ENCODE measurements at regions not wholly inside any gene's neighbourhood (a gene's known extent, or its start where the extent isn't known, plus 50 kb on each side); places are given as distances from the start of the nearest gene placed in this dataset.

DNA sequence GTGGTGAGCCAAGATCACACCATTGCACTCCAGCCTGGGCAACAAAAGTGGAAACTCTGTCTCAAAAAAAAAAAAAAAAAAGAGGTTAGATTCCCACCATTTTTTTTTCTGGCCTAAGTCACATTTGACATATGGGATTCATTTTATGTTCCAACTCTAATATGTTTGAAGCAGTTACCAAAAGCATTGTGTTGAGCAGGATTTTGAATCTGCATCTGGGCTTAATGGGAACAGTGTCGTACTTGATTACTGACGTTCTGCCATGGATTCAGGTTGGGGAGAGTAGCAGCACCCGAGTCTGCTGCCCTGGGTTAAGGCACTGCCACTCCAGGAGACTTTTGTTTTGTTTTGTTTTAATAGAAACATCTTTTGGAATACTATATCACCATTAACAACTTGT is 348.7 kb upstream of the TBL1XR1 start:
- no peak for DNase-seq

DNA sequence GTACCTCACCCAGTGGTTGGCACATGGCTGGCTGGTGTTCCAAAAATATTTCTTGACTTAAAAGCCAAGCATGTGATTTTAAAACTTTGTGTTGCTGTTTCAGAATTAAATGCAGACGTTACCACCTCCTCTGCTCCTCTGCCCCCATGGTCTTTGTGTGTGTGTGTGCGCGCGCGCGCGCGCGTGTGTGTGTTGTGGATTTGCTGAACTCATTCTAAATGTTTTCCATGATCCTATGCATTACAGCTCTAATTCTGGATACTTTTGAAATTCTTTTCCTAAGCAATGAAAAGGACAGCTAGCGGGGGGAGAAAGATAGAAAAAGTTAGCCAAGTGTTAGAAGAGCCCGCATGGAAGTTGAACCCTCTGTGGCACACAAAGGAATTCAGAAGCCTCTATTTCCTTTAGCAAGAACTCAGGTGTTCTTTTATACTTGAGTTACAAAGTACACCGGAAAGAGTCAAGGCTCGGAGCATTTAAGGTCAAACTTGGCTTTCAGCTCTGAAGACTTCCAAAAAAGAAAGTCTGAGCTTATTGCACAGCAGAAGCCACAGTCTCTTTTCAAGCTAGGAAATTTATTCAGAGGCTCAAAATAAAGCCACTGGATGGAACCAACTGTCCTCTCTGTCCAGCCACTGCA is 350.5 kb upstream of the TBL1XR1 start:
- no peak for DNase-seq

DNA sequence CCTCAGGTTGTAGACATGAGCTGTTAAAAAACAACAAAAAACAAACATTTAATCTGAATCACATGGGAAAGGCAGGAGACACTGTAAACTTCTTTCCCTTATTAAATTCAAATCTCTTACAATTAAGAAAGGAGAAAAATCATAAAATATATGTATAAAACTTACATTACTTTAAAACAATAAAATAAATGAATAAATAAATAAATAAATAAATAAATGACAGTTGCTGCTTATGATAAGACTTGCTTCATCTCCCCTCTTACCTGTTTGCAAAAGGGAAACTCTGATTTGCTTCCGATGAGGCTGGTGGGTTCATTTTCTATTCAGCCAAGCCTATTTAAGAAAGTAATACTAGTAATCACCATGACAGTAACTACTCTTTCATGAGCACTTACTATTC is 353.4 kb upstream of the TBL1XR1 start:
- no peak for DNase-seq

DNA sequence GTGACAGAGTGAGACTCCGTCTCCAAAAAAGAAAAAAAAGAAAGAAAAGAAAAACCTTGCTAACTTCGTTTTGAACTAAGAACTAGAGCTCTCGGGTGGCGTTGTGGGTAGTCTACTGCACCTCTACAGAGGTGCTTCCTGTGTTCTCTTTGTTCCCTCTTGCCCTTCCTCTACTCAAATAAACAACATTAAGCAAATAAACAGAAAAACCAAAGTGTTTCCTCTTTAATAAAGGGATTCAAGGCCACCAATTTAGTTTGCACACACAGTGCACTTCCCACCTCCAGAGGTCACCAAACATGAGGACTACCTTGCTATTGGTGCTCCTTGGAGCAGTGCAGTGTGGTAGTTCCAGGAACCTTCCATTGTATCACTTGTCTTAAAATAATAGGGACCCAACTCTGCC is 354.2 kb upstream of the TBL1XR1 start:
- DNase-seq, result no peak

DNA sequence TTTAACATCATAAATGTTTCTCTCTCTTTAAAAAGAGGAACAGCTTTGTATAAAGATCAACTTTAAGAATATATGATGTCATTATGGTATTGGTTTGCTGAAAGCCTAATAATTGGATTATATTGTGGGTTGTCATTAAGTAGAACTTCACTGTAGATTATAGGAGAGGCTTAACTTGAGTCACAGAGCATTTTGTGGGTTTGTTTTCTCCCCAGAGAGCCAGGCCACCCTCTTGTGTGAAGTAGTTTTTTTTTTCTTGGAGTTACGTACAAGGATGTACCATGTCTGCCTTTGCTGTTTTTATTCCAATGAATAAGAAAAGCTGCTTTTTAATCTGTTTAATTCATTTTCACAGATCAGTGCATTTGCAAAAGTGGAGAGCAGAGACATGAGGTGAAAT is 354.8 kb upstream of the TBL1XR1 start:
- DNase-seq, result no peak

DNA sequence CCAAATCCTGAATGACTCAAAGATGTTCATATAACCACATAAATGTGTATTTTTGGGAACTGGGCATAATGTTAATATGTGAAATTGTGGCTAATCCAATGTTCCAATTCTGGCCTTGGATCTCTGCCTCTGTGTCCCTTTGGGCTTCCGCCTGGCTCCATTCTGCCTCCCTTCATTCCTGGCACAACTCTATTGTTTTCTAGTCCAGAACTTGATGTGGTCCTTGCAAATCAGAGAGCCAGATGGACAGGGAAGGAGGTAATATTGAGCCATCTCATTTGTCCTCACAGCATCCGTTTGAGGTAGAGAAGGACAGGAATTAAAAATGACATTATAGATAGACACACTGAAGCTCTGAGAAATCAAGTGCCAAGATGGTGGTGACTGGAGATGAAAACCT is 355.7 kb upstream of the TBL1XR1 start:
- no peak for DNase-seq

DNA sequence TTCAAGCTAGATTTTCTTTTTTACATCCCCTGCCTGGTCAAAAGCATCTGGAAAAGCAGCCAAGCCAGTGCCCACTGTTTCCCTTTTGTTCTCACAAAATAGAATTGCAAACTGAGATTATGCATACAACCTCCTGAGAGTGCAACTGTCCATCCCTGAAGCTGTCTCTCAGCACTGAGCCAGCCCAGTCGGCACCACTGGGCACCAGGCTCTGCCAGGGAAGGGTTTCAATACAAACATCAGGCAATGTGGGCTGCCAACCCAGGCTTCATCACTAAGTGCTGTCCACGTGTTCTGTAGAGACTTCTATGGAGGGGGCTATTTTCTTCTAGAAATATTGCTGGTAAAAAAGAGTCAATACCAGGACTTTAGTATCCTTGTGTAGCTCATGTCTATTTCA is 356.3 kb upstream of the TBL1XR1 start:
- no peak for DNase-seq

DNA sequence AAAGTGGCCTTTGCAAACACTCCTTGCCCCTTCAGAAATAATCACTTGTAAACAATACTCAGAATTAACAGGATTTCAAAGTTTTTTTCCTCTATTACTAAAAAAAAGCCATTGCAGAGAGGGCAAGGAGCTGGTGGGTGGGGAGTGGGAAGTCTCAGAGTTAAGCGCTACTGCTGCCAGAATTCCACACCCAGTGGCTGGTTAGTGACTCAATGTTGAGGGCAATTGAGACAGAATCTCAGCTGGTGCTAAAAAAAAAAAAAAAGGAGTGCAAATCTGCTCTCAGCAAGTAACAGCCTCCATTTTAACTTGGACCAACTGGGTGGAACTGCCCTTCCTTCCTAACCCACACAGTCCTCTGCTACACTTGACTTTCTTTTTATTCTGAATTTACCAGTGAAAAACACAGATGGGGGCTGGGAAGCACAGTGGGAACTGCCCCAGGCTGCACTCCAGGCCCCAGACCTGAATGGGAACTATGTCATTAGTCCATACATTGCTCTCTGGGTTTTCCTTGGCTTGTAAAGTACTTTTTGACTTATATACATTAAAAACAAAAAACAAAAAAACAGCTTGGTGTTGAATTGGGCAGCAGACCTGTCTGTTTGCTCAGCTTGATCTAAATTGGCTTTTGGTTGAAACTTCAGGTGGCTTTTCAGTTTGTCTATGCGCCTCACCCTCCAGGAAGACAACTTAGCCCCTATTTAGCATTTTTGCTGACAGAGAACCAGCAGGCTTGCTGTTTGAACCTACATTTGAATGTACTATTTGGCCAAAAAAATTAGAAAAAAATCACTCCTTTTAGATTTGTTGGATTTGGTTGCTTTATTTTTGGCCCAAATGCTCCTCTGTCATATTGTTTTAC is 357.8 kb upstream of the TBL1XR1 start:
- no peak for DNase-seq

DNA sequence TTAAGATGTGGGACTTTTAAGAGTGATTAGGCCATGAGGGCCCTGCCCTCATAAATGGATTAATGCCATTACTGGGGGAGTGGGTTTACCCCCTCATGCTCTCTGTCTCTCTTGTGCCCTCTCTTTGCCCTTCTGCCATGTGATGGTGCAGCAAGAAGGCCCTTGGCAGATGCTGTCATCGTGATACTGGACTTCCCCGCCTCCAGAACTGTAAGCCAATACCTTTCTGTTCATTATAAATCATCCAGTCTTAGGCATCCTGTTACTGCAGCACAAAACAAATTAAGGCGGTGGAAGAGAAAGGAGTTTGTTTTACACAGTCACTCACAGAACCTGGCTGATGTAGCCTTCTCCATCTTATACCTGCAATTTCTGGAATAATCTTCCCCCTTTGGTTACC is 360.3 kb upstream of the TBL1XR1 start:
- DNase-seq, result no peak

DNA sequence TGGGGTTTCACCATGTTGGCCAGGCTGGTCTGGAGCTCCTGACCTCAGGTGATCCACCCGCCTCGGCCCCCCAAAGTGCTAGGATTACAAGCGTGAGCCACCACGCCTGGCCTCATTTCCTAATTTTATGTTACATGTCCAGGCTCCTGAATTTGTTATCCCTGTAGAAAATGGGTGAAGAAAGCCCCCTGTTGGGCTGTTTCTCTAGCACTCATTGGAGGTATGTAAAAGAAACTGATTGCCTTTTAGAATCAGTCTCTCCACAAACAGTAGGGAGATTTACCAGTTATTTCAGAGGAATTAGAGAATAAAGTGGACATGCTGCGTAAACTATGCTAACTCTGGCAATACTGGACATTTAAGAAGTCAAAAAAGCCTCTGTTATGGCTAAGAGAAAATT is 364.1 kb upstream of the TBL1XR1 start:
- no peak for DNase-seq

DNA sequence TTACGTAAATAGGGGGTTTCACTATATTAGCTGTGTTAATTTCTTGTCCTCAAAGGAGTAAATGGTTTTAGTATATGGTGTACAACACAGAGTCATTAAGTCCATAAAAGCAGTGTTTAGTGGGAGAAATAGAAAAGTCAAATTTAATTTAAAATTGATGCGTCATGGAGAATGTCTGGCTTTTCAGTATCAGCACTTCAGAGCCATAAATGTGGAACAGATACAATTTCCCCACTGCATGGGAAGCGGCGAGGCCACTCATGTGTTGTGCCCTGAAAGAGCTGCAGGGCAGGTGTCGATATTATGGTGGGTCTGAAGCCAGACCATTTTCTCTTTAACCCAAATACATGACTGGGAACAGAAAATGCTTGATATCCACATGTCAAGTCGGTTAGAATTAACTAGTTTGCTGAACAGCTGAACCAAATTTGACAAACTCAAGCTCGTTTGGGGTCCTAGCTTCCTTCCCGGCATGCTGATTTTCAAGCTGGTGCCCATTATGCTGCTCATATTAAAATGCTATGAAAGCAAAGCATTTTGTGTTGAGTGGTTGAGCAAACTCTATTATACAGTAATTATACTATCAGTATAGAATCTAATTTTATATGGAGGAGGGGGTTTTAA is 364.6 kb upstream of the TBL1XR1 start:
- no peak for DNase-seq

DNA sequence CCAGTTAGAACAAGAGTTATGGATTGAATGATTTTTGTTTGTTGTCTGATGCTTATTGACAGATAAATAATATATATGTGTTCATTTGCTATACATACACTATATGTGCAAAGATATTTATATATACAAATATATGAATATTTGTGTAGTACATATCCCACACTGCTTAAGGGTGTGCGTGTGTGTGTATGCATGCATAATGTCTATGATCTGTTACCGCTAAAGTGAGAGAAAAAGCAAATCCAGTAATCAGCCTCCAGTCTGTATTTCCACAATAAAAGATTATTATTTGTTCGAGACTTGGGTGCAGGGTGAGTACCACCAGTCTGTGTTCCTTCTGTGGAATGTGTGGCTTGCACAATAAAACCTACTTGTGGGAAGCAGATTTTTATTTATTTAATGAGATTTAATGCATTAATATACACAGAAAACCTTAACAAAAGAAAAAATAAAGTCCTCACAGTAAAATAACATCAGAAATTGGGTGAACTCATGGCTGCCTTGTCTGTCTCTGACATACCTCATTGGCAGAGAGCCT is 366.0 kb upstream of the TBL1XR1 start:
- DNase-seq, result no peak

DNA sequence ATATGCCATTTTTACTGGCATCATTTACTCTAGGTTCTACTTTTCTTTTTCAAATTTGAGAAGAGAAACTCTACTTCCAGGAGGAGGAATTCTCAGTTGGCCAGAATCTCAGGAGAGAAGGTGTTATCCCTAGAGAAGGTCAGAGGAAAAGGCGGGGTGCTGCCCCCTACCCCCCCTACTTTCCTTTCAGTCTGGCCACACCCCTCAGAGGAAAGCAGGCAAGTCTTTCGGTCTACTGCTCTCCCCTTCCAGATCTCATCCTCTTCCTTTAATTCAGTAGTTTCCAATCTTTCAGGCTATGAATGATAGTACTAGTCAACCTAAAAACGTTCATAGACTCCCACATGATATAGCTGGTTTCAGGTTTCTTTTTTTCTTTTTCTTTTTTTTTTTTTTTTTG is 366.5 kb upstream of the TBL1XR1 start:
- DNase-seq, result no peak

DNA sequence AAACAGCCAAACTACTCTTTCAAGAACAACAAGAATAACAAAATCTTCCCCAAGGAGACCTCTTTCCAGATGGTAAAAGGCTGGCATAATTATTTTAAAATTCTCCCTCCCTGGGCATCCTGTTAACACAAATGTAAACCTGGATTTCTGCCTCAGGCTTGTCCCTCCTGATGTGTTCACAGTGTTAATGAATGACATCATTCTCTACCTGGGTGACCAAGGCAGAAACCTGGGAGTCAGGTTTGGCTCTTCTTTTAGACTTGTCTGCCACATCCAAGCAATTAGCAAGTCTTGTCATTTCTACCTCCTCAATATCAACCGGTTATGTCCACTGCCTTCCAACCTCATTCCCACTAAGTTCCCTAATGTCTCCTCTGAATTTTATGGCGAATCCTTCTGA is 368.7 kb upstream of the TBL1XR1 start:
- DNase-seq, result no peak

DNA sequence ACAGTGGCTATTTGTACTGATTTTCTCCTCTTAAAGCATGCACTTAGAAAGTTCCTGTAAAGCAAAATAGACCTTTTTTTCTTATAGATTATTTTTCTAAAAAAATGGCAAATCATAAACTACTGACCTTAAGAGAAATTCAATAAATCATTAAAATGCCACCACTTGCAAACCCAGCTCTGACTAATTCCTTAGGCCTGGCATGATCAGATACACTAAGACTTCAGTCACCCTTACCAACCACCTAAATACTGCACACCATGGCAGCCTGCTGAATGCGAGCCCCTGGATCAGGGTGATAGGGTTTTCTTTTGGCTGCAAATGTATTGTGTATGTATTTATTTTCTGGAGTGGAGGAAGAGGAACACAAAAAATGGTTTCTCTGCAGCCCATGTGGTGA is 370.6 kb upstream of the TBL1XR1 start:
- DNase-seq, result no peak

DNA sequence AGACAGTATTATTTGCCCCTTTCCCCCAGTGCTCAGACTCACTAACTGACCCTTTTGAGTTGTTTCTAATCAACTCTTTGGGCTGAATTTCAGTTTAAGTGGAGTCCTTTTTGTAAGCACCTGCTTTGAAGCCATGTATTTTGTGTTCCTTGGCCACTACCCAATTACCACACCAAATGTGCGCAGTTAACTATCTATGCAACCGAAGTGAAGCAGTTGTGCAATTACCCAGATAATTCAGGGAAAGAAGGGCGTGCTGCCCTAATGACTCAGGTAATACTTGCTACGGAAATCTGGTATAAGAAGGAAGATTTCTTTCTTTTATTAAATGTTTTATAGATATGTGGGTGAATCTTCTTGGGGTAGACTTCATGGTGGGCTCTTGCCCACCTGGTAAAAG is 371.9 kb upstream of the TBL1XR1 start:
- DNase-seq, result no peak

DNA sequence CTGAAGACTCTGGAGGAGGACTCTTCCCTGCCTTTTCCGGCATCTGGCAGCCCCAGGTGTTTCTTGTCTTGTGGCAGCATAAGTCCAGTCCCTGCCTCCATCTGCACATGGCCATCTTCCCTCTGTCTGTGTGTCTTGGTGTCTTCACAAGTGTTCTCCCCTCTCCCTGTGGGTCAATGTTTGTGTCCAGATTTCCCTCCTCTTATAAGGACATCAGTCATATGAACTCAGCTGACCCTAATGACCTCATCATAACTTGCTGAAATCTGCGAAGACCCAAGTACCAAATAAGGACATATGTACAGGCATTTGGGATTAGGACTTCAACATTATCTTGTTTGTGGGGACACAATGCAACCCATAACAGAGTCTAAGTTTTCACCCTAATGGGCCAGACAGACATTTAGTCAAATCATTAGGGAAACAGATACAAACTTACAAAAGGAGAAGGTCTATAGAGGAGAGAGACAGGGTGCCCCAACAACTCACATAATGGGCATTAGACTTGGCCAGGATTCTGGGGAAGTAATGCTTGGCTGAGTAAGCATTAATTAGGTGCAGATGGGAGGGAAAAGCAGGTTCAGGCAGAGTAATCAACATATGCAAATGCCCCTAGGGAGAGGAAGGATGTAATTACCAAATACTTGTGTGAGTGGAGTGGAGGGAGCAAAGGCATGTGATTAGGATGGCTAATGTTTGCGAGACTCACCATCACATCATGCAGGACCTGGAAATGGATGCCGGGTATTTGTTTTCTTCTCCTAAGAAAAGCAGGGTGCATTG is 372.8 kb upstream of the TBL1XR1 start:
- no peak for DNase-seq

DNA sequence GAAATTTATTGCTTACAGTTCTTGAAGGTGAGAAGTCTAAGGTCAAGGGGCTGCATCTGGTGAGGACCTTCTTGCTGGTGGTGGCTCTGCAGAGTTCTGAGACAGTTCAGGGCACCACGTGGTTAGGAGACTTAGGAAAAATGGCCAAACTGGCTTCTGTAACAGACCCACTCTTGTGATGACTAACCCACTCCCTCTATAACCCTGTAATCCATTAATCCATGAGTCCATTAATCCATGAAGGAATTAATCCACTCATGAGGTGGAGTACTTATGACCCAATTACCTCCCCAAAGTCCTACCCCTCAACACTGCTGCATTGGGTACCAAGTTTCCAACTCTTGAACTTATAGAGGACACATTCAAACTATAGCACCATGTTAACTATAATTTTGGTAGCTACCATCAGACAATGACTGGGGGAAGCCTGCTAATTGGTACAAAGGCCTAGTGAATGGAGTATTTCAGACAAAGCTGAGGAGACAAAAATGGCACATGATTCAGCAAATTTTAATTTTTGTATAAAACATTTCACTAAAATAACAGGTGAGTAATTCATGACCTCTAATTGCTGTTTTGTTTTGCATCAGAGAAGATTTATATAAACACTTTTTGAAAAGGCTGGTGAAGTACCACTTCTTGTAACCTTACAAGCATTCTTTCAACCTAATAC is 374.1 kb upstream of the TBL1XR1 start:
- no peak for DNase-seq

DNA sequence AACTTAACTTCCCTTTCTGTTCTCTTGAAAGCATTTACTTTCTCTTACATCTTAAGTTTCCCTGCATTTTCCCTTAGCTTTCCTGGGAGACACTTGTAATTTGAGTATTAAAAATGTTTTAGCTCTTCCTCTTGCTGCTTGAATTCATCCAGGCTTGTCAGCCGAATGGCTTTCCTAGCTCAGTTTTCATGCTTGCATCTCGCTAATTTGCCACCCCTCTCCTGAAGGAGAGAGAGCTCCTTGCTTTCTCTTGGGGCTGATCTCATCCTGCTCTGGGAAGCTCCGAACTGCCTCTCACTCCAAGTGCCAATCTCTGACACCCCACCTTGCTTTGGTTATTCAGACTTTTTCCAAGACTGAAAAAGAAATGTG is 374.6 kb upstream of the TBL1XR1 start:
- no peak for DNase-seq

DNA sequence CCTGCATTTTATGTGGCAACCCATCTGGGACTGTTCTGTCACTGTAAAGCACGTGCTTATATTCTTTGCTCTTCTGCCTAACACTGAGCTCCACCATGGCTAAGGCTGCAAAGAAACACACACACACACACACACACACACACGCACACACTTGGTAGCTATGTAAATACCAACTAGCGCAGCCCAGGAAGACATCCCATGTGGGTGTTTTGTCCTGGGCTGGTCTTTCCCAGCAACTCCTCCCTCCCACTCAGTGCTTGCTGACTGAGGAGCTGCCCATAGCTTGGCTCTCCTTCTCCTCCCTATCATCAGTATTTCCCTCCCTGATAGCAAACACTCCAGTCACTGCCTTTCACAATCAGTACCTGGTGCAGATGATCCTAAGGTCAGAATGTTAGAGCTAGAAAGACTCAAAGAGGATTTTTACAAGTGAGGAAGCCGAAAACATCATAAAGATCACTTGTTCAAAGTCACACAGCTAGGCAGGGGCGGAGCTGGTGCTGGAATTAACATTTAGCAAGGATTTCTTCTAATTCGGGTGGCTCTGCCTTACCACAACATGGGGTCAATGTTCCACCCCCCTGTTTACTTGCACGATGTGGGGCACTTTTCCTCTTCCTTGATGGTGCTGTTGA is 377.1 kb upstream of the TBL1XR1 start:
- no peak for DNase-seq

DNA sequence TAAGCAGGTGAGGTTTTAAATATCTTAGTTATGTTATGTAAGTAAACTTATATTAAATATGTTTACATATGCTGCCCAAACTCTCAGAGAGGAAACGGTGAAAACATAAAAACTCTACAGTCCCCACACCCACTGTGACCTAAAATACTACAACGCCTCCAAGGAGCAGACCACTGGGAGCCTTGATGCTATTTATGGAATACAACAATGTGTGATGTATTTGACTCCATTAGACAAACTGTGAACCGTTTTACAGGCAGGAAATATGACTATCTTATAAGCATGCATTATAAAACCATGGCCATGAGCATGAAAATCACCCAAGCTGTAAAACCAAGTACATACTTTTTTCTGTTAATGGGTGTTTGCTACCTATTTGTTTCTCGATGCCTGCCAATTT is 379.5 kb upstream of the TBL1XR1 start:
- DNase-seq, result no peak

DNA sequence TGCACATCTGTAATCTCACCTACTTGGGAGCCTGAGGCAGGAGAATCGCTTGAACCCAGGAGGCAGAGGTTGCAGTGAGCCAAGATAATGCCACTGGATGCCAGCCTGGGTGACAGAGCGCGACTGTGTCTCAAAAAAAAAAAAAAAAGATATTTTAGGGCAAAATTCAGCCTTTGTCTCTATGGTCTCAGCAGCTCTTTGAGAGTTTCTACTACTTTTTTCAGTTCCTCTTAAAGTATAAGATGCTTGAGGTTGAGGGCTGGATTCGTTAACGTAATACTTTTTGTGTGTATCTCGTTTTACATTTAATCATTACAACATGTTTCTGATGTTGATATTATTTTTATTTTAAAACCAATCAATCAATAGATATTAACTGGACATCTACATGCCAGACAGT is 381.2 kb upstream of the TBL1XR1 start:
- DNase-seq, result no peak

All from stimulated activated CD4-positive, alpha-beta T cell treated with anti-CD3 and anti-CD28 coated beads, Interleukin-4, amount 100 ng/mL, for 4 hours (primary cell).